ENCODE measurements at regions not wholly inside any gene's neighbourhood (a gene's known extent, or its start where the extent isn't known, plus 50 kb on each side); places are given as distances from the start of the nearest gene placed in this dataset.
"Not testable (repeated sequence)": the region's sequence is repeated elsewhere in the genome, so short reads cannot be mapped to it uniquely, and the experiment has no call there.

DNA sequence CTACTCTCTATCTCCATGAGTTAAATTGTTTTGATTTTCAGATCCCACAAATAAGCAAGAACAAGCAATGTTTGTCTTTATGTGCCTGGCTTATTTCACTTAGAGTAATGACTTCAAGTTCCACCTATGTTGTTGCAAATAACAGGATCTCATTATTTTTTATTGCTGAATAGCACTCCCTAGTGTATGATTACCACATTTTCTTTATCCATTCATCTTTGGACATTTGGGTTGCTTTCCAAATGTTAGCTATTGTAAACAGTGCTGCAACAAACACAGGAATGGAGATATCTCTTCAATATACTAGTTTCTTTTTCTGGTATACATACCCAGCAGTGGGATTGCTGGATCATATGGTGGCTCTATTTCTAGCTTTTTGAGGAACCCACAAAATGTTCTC is 136.0 kb downstream of the SLITRK2 start:
- no peaks in the 10 kb centered on the region for H3K9me3 ChIP-seq (ENCODE audit: insufficient read depth, low read length)
- H3K9ac ChIP-seq (ENCODE audit: insufficient read length, low read depth) = no peak overlapping the region
- H3K4me3 ChIP-seq (ENCODE audit: insufficient read length, low read depth) = no peak overlapping the region
- no peaks in the 10 kb centered on the region for H3K36me3 ChIP-seq (ENCODE audit: insufficient read depth, insufficient read length, low read length)
- DNase-seq (ENCODE audit: low read depth, low spot score) = no peak
- H3K4me1 ChIP-seq (ENCODE audit: insufficient read depth, insufficient read length) = no peaks in the 10 kb centered on the region
- TF ChIP-seq ZNF274 (IDR thresholded peaks at IDR 0.05; ENCODE audit: low read depth, low read length) = no peak
- no peak for TF ChIP-seq YY1 (IDR thresholded peaks at IDR 0.05; ENCODE audit: insufficient read depth, insufficient read length)
- TF ChIP-seq SUZ12 (IDR thresholded peaks at IDR 0.05; ENCODE audit: extremely low read depth, insufficient read depth, insufficient read length) = no peak
- no peaks in the 10 kb centered on the region for H3K27me3 ChIP-seq (ENCODE audit: insufficient read depth, insufficient read length)

DNA sequence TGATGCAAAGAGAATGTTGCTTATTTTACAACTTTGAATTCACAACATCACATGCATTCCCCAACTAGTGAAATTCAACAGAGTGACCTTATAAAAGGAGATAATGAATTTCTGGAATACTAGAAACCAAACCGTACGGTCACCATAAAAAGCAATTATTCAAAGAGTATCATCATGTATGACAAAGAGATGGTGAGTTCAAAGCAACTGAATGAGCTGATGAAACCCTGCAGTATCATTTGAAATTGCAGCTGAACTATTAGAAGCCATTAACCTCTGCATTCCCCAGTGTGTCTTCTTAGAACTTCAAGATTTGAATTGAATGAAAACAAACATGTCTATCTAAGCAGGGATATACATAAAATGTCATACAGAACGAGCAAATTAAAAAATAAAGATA is 172.4 kb downstream of the SLITRK2 start:
- no peaks in the 10 kb centered on the region for H3K27me3 ChIP-seq (ENCODE audit: insufficient read depth, insufficient read length)
- no peaks in the 10 kb centered on the region for H3K9me3 ChIP-seq (ENCODE audit: insufficient read depth, low read length)
- no peak for DNase-seq (ENCODE audit: low read depth, low spot score)
- no peaks in the 10 kb centered on the region for H3K36me3 ChIP-seq (ENCODE audit: insufficient read depth, insufficient read length, low read length)
- H3K9ac ChIP-seq (ENCODE audit: insufficient read length, low read depth) = no peak overlapping the region
- TF ChIP-seq ZNF274 (IDR thresholded peaks at IDR 0.05; ENCODE audit: low read depth, low read length) = no peak
- H3K4me1 ChIP-seq (ENCODE audit: insufficient read depth, insufficient read length) = no peaks in the 10 kb centered on the region
- no peak overlapping the region for H3K4me3 ChIP-seq (ENCODE audit: insufficient read length, low read depth)

DNA sequence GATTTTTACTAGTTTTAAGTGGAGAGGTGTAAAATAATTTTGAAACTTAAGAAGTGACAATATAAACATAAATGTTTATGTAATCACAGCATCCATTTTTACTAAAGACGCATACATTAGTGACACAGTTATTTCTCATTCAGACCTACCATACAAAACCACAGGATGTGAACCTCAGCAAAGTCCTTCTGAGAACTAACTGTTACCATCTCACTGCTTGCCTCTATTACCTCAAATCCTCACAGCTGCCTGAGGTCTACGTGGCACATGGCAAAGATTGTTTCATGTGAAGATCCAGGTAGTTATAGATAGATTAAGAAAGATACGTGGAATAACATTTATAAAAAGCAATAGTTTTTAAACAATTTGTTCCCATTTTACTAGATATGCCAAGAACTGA is 189.0 kb downstream of the SLITRK2 start:
- Histone ChIP-seq H3K9ac (ENCODE audit: insufficient read length, low read depth) (no peak overlapping the region), H3K36me3 (ENCODE audit: insufficient read depth, insufficient read length, low read length) (no peaks in the 10 kb centered on the region), H3K4me3 (ENCODE audit: insufficient read length, low read depth) (no peak overlapping the region), H3K27me3 (ENCODE audit: insufficient read depth, insufficient read length) (no peaks in the 10 kb centered on the region), H3K9me3 (ENCODE audit: insufficient read depth, low read length) (no peaks in the 10 kb centered on the region), H3K4me1 (ENCODE audit: insufficient read depth, insufficient read length) (no peaks in the 10 kb centered on the region)
- TF ChIP-seq ZNF274 (IDR thresholded peaks at IDR 0.05; ENCODE audit: low read depth, low read length) (no peak), YY1 (IDR thresholded peaks at IDR 0.05; ENCODE audit: insufficient read depth, insufficient read length) (no peak), SUZ12 (IDR thresholded peaks at IDR 0.05; ENCODE audit: extremely low read depth, insufficient read depth, insufficient read length) (no peak)
- DNase-seq (ENCODE audit: low read depth, low spot score) = no peak

DNA sequence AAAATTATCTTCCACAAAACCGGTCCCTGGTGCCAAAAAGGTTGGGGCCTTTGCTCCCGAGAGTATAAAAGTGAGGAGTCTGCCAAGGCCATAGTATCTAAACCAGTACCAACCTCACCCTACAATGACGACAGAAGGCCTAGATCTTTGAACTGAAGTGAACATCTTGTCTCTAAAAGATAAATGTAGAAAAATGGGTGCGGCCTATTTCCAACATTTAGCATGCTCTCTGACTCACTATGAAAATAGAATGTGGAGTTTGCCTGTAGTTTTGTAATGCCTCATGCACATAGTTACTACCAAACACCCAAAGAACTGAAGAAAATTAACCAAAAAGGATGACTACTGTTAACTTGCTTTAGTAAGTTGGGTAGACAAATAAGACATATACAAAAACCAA is 218.4 kb downstream of the SLITRK2 start:
- Histone ChIP-seq H3K9ac (ENCODE audit: insufficient read length, low read depth) (no peak overlapping the region), H3K27me3 (ENCODE audit: insufficient read depth, insufficient read length) (no peaks in the 10 kb centered on the region), H3K4me3 (ENCODE audit: insufficient read length, low read depth) (no peak overlapping the region), H3K9me3 (ENCODE audit: insufficient read depth, low read length) (no peaks in the 10 kb centered on the region), H3K4me1 (ENCODE audit: insufficient read depth, insufficient read length) (no peaks in the 10 kb centered on the region), H3K36me3 (ENCODE audit: insufficient read depth, insufficient read length, low read length) (no peaks in the 10 kb centered on the region)
- TF ChIP-seq ZNF274 (IDR thresholded peaks at IDR 0.05; ENCODE audit: low read depth, low read length) (no peak), SUZ12 (IDR thresholded peaks at IDR 0.05; ENCODE audit: extremely low read depth, insufficient read depth, insufficient read length) (no peak), YY1 (IDR thresholded peaks at IDR 0.05; ENCODE audit: insufficient read depth, insufficient read length) (no peak)
- no peak for DNase-seq (ENCODE audit: low read depth, low spot score)

DNA sequence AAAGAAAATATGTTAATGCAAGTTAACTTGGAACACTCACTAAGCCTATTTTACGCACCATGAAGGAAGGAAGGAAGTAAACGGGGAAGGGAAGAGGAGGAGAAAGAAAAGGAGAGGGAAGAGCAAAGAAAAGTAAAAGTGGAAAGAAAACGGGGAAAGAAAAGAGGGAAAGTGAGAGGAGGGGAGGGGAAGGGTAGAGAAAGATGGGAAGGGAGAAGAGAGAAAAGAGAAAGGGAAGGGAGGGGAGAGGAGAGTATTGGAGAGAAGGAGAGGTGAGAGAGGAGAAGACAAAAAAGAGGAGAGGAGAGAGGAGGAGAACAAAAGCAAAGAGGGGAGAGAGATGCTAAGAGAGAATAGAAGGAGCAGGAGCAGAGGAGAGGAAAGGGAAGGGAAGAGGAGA is 224.1 kb downstream of the SLITRK2 start:
- H3K4me3 ChIP-seq (ENCODE audit: insufficient read length, low read depth) = no peak overlapping the region
- TF ChIP-seq ZNF274 (IDR thresholded peaks at IDR 0.05; ENCODE audit: low read depth, low read length) (no peak), SUZ12 (IDR thresholded peaks at IDR 0.05; ENCODE audit: extremely low read depth, insufficient read depth, insufficient read length) (no peak)
- H3K9ac ChIP-seq (ENCODE audit: insufficient read length, low read depth) = no peak overlapping the region
- H3K36me3 ChIP-seq (ENCODE audit: insufficient read depth, insufficient read length, low read length) = no peaks in the 10 kb centered on the region
- no peaks in the 10 kb centered on the region for H3K4me1 ChIP-seq (ENCODE audit: insufficient read depth, insufficient read length)
- H3K9me3 ChIP-seq (ENCODE audit: insufficient read depth, low read length) = no peaks in the 10 kb centered on the region
- DNase-seq (ENCODE audit: low read depth, low spot score) = no peak
- no peaks in the 10 kb centered on the region for H3K27me3 ChIP-seq (ENCODE audit: insufficient read depth, insufficient read length)

DNA sequence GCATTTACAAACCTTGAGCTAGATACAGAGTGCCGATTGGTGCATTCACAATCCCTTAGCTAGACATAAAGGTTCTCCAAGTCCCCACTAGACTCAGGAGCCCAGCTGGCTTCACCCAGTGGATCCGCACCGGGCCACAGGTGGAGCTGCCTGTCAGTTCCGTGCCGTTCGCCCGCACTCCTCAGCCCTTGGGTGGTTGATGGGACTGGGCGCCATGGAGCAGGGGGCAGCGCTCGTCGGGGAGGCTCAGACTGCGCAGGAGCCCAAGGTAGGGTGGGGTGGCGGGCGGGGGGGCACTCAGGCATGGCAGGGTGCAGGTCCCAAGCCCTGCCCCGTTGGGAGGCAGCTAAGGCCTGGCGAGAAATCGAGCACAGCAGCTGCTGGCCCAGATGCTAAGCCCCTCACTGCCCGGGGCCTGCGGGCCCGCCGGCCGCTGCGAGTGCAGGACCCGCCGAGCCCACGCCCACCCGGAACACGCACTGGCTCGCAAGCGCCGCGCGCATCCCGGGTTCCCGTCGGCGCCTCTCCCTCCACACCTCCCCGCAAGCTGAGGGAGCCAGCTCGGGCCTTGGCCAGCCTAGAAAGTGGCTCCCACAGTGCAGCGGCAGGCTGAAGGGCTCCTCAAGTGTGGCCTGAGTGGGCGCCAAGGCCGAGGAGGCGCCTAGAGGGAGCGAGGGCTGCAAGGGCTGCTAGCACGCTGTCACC is 228.5 kb downstream of the SLITRK2 start:
- H3K4me1 ChIP-seq (ENCODE audit: insufficient read depth, insufficient read length); H3K27me3 ChIP-seq (ENCODE audit: insufficient read depth, insufficient read length); H3K9ac ChIP-seq (ENCODE audit: insufficient read length, low read depth); H3K36me3 ChIP-seq (ENCODE audit: insufficient read depth, insufficient read length, low read length); DNase-seq (ENCODE audit: low read depth, low spot score); H3K9me3 ChIP-seq (ENCODE audit: insufficient read depth, low read length); H3K4me3 ChIP-seq (ENCODE audit: insufficient read length, low read depth): not testable (repeated sequence)

DNA sequence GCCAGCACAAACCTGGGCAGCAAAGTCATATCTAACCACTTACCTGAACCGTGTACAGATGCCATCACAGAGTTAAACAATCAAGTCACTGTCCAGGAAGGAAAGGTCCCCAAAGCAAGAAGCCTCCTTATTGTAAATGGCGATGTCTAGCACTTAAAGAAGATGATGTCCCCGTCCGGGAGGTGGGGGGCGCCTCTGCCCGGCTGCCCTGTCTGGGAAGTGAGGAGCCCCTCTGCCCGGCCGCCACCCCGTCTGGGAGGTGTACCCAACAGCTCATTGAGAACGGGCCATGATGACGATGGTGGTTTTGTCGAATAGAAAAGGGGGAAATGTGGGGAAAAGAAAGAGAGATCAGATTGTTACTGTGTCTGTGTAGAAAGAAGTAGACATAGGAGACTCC is 231.9 kb downstream of the SLITRK2 start:
- DNase-seq (ENCODE audit: low read depth, low spot score); H3K4me1 ChIP-seq (ENCODE audit: insufficient read depth, insufficient read length); H3K9me3 ChIP-seq (ENCODE audit: insufficient read depth, low read length); H3K36me3 ChIP-seq (ENCODE audit: insufficient read depth, insufficient read length, low read length); H3K9ac ChIP-seq (ENCODE audit: insufficient read length, low read depth); H3K27me3 ChIP-seq (ENCODE audit: insufficient read depth, insufficient read length); H3K4me3 ChIP-seq (ENCODE audit: insufficient read length, low read depth): not testable (repeated sequence)

DNA sequence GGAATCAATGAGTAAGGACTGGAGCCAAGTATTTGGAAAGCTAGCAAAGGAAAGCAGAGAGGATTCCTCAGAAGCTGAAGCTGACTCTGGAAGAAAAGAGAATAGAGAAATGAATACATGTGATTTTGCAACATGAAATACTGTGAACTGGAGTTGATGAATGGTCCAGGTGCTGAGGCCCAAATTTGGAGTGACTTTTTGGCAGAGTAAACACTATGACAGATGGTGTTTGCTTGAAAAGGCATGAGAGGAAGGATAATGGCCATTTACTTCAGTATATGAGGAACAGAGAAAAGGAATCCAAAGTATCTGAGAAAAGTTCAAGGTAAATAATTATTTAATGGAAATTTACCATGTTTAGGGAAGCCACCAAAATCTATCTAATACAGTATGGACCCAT is 236.7 kb downstream of the SLITRK2 start:
- Histone ChIP-seq H3K9ac (ENCODE audit: insufficient read length, low read depth) (no peak overlapping the region), H3K9me3 (ENCODE audit: insufficient read depth, low read length) (no peaks in the 10 kb centered on the region), H3K4me1 (ENCODE audit: insufficient read depth, insufficient read length) (no peaks in the 10 kb centered on the region), H3K27me3 (ENCODE audit: insufficient read depth, insufficient read length) (no peaks in the 10 kb centered on the region), H3K4me3 (ENCODE audit: insufficient read length, low read depth) (no peak overlapping the region), H3K36me3 (ENCODE audit: insufficient read depth, insufficient read length, low read length) (no peaks in the 10 kb centered on the region)
- no peak for DNase-seq (ENCODE audit: low read depth, low spot score)
- TF ChIP-seq ZNF274 (IDR thresholded peaks at IDR 0.05; ENCODE audit: low read depth, low read length) (no peak), SUZ12 (IDR thresholded peaks at IDR 0.05; ENCODE audit: extremely low read depth, insufficient read depth, insufficient read length) (no peak), YY1 (IDR thresholded peaks at IDR 0.05; ENCODE audit: insufficient read depth, insufficient read length) (no peak)
